ENCODE measurements at regions not wholly inside any gene's neighbourhood (a gene's known extent, or its start where the extent isn't known, plus 50 kb on each side); places are given as distances from the start of the nearest gene placed in this dataset.

GRCh38 chr6:145036848-145037567 is 698.3 kb downstream of the EPM2A start:
- DNase-seq: no peak

- peak in 1 of 2 experiments; percentile 25 for DNase-seq
Measured at GRCh38 chr6:145042559-145042958, 692.8 kb downstream of the EPM2A start.

- DNase-seq: no peak
Measured at GRCh38 chr6:145043926-145044500, 691.3 kb downstream of the EPM2A start.

GRCh38 chr6:145044641-145045246 is 690.6 kb downstream of the EPM2A start:
- no peak for DNase-seq

GRCh38 chr6:145045582-145045981 is 689.7 kb downstream of the EPM2A start:
- no peak for DNase-seq

DNA sequence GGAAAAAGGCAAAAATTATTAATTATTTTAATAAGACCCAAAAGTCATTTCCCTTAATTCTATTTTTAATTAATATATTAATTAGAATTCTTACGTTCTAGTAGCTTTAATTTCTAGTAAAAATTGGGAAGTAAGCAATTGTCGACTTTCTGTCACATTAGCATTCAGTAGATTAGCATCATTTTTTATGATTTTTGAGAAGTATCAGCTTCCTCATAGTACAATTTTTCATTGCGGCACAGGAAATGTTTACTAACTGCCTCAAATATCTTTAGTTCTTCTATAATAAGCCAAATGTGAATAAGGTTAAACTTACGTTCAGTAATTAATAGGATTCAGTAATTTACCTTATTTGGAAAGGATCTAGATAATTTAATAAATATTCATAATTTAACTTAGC is 687.4 kb downstream of the EPM2A start:
- no peak for DNase-seq

DNA sequence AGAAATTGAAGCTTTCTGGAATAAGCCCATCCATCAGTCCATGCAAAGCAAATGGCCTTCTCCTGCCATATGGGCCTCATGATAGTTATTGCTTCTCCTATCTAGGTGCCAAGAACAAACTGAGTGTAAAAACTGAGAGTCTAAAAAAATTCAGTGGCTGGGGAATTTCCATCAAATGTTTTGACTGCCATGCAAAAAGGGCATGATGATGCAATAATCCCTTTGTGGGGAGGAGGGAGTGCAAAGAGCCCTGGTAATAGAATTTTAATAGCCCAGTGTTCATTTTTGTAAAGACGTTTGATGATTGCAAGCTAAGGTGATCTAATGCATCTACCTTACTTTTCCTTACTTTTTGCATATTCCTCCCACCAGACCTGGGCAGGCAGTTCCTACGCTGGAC is 683.7 kb downstream of the EPM2A start:
- no peak for DNase-seq

DNA sequence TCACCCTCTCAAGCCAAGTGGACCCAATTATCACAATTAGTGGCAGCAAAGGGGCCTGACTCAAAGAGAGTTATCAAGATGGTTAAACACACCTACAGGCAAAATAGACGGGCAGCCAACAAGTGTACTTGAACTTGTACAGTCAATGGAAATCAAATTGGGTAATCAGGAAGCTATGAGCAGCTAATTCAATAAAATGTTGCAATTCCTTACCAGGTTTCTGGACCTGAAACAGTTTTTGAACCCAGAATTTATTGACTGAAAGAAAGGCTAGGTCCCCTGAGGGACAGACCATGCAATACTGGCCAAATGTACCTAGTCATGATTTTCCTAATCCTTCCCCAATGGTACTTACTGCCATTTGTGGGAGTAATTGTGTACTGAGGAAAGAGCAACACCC is 679.8 kb downstream of the EPM2A start:
- no peak for DNase-seq

DNA sequence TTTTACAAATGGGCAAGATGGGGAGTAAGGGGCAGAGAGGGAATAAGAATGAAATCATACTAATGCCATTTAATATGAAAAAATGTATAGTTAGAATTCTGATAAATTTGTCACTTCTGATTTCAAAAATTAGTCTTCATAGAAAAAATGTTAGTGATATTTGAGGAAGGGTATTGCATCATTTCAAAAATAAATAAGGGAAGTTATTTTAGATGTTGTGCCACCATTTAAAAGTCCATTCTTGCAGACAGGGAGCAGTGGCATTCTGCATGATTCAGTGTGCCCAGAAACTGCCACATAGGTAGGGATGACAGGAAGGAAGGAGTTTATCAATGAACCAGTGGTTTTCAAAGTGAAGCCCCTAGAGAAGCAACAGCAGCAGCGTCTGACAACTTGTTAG is 674.6 kb downstream of the EPM2A start:
- DNase-seq: no peak

DNA sequence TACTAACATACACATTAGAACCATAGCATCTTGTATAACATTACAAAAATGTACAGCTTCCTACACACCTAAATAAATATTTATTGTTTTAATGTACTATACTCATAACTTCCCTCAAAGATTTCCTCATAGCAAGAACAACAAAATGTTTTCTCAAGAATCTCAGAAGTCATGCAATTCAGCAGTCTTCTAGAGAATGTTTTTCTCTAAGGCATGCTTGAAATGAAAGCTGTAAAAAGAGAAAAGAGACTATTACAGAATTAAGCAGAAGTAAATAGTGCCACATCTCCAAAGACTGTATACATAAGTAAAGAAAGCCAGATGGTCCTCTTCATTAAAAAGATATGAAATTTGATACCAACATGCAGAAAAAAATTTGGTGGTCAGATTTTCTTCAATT is 672.2 kb downstream of the EPM2A start:
- DNase-seq: no peak

DNA sequence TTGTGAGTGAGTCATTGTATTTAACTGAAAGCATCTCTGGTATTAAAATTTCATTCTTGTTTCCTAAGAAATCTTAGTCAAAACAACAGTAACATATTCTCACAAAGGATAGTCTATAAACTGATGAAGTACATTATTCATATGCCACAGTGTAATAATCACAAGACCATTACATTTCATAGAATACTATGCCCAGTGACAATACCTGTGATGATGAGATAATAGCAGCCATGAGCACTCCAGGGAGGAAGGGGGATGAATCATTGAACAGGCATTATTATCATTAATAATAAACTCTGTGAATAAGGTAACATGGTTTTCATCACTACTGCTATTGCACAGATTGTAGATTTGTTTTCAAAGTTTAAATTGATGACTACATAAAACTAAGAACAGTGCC is 667.9 kb downstream of the EPM2A start:
- no peak for DNase-seq

DNA sequence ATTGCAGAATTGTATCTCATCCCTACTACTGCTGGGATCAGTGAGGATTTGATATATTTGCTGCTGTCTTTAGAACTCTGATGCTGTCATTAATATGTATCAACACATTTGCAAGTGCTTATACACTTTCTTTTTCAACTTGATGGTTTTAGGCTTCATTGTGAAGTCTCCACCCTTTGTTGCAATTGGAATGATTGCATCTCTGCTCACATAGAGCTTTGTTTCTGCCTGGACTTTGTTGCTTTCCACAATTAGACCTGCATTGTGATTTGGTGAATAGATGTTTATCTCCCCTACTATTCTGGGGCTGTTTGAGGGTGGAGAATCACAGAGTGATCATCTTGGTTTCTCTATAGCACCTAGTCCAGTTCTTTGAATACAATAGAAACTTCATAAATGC is 666.7 kb downstream of the EPM2A start:
- no peak for DNase-seq

DNA sequence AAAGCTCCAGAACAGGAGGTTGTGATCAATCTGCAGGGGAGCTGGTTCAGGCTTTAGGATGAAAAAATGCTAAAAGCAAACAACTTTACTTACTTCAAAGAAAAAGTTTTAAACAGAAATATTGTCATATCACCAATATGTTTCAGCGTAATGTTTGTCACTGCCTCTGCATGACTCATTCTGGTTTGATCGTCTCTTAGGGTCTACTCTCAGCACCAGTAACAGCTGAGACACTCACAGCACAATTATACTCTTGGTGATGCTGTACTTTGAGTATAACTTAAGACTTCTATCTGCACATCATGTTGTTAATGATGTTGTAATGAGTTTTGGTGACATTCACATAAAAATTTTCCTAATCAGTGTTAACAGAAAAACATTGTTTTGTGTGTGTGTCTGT is 665.4 kb downstream of the EPM2A start:
- no peak for DNase-seq

DNA sequence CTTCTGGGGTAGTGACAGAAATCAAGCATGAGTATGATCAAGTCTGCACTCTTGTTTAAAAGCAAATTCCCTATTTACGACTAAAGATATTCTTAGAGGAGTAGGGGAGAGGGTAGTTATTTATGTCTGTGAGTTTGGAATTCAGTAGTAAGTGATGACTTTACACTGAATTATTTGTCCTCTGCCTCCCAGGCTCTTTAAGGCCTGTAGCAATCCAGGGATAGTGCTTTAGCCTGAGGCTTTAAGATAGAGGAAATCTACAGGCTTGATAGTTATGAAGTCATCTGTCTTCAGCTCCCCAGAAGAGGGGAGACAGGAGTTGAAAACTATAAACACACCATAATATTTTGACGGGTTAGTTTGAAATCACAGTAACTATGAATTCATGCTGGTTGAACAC is 664.5 kb downstream of the EPM2A start:
- DNase-seq: no peak

DNA sequence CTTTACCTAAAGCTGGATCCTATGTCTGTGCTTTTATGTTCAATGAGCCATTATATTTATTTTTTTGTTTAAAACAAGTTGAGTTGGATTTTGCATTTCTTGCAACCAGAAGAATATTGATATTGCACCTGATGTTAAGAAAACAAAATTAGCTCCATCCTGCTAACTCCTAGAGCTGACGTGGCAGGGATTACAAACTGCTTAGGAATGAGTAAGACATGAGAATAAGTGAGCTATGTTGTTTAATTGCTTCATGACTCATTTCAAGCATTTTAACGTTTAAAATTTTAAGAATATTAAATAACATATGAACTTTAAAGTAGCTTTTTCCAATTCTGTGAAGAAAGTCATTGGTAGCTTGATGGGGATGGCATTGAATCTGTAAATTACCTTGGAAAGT is 663.5 kb downstream of the EPM2A start:
- no peak for DNase-seq

DNA sequence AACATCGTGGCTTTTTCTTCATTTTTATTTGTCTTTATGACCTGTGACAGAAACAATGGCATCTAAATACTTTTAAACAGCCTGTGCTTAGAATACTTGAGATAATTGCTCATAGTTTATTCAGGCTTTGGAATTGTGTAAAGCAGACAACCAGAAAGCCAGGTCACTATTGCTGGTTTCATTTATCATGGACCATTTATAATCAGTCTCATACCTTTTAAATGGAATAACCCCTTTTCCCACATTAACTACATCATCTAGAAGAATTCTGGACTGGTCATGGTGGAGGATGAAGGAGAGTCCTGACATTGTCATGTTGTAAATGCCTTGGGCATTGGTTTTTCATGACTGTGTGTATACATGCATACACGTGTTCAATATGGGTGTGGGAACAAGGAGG is 661.5 kb downstream of the EPM2A start:
- no peak for DNase-seq

DNA sequence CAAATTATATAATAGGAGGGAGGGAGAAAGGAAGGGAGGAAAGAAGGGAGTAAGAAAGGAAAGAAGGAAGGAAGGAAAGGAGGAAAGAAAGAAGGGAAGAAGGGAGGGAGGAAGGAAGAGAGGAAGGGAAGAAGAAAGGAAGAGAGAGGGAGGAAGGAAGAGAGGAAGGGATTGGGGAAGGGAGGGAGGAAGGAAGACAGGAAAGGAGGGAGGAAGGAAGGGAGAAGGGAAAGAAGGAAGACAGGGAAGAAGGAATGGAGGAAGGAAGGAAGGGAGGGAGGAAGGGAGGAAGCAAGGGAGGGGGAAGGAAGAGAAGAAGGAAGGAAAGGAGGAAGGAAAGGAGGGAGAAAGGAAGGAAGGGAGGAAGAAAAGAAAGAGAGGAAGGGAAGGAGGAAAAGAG is 660.5 kb downstream of the EPM2A start:
- no peak for DNase-seq

GRCh38 chr6:145075425-145075824 is 659.9 kb downstream of the EPM2A start:
- DNase-seq: peak in 1 of 2 experiments; percentile 1

DNA sequence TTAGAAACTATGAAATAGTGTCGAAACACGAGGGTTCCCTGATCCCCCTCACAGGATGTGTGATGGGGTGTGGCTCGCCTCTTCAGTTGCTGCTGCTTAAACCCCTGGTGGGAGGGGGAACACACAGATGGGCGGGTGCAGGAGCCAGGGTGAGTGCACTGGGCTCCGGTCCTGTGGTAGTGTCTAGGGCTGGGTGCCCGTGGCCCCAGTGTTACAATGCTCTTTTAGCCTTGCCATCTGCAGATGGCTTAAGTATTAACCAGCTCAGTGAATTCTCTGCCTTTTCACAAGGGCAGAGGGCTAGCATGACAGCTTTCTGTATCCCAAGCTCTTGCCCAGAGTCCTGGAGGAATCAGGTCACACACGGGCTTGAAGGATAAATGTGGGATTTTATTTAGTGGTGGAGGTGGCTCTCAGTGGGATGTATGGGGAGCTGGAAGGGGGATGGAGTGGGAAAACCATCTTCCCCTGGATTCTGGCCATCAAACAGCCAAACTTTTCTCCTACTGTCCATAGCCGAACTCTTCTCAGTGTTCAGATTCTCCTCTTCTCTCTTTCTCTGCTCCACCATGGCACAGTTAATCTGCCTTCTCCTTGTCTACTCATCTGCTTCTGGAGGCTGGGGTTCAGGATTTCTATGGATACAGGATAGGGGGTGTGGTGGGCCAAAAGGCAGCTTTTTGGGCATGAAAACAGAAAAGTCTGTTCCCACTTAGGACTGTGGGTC is 659.0 kb downstream of the EPM2A start:
- DNase-seq: no peak

GRCh38 chr6:145077382-145077781 is 657.9 kb downstream of the EPM2A start:
- no peak for DNase-seq

DNA sequence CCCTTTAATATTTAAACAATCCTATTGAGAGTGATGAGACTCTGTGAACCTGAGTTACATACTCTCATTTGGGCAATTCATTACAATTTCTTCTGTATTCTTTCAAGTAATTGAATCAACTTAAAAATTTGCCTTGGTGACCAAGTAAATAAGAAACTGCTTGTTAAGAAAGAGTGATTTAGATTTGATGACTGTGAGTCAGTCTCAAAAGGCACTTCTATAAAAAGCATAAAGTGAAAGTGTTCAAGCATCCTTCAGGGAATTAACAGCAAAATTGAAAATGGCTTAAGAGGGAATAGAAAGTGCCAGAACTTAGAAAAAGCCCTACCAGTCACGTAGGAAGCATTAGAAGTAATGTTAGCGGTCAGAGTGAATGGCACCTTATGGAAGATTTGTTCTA is 654.7 kb downstream of the EPM2A start:
- DNase-seq: no peak

DNA sequence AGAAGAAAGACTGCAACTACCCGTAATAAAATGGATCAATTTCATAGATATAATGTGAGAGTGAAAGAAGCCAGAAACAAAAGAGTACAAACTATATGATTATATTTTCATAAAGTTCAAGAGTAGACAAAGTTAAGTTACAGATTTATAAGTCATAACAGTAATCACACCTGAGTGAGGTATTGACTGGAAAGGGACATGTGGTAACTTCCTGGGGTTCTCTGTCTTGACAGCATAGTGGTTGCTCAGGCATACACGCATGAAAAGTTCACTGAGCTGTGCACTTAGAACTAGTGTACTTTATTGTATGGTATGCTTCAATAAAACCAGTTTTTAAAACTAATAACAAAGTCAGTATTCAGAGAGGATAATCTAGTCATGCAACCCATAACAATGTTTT is 653.6 kb downstream of the EPM2A start:
- no peak for DNase-seq

- no peak for DNase-seq
Measured at GRCh38 chr6:145082359-145082758, 653.0 kb downstream of the EPM2A start.

- DNase-seq: peak in 1 of 2 experiments; percentile 14
Measured at GRCh38 chr6:145086197-145086596, 649.1 kb downstream of the EPM2A start.
